Panc1 (cell line): ENCODE measurements at regions not wholly inside any gene's neighbourhood (a gene's known extent, or its start where the extent isn't known, plus 50 kb on each side); places are given as distances from the start of the nearest gene placed in this dataset.

Source experiments
- POLR2AphosphoS5 ChIP-seq: IDR thresholded peaks from 2 replicates; pipeline ENCODE4 v1.6.1; 2012; ENCODE audit warnings: mild to moderate bottlenecking, low read depth, low read length, moderate library complexity
- SIN3A ChIP-seq: IDR thresholded peaks from 2 replicates; pipeline ENCODE4 v1.6.1; 2012; ENCODE audit warnings: low read depth, mild to moderate bottlenecking, low read length, moderate library complexity, borderline replicate concordance; ENCODE audit not compliant: insufficient read depth
- TF ChIP-seq, protein P1 (sequence below): fragments of 450-650 bp; IDR thresholded peaks from 2 replicates; pipeline ENCODE4 v1.5.1; 2017; ENCODE audit warnings: mild to moderate bottlenecking
- TF ChIP-seq, protein P2 (sequence below), 2 experiments: IDR thresholded peaks; 2 replicates each; pipeline ENCODE4 v1.6.1; 2011 to 2012; ENCODE audit warnings: low read depth in 2 of 2, control low read depth in 1 of 2, low read length in 1 of 2, mild to moderate bottlenecking in 1 of 2, moderate library complexity in 1 of 2; ENCODE audit not compliant: insufficient read depth in 1 of 2

DNA sequence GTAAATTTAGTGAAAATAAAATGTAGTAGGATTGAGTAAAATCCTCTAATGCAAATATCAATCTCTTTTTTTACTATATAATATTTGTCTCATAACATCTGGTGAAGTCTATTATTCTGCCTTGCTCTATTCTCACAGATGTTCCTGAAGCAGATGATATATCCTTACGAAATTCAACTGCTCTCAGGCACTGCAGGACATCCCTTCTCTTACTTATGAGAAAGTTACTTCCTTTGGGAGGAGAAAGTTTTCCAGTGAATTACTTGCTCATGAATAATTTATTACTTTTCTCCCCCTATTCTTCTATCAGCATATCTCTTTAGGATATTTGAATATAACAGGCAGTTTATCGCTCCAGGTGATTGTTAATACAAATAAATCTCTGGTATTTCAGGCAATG, 75.6 kb upstream of the AGA start:
- TF ChIP-seq, protein P1, sequence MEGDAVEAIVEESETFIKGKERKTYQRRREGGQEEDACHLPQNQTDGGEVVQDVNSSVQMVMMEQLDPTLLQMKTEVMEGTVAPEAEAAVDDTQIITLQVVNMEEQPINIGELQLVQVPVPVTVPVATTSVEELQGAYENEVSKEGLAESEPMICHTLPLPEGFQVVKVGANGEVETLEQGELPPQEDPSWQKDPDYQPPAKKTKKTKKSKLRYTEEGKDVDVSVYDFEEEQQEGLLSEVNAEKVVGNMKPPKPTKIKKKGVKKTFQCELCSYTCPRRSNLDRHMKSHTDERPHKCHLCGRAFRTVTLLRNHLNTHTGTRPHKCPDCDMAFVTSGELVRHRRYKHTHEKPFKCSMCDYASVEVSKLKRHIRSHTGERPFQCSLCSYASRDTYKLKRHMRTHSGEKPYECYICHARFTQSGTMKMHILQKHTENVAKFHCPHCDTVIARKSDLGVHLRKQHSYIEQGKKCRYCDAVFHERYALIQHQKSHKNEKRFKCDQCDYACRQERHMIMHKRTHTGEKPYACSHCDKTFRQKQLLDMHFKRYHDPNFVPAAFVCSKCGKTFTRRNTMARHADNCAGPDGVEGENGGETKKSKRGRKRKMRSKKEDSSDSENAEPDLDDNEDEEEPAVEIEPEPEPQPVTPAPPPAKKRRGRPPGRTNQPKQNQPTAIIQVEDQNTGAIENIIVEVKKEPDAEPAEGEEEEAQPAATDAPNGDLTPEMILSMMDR, result no peak
- no peak for TF ChIP-seq POLR2AphosphoS5
- TF ChIP-seq, protein P2, sequence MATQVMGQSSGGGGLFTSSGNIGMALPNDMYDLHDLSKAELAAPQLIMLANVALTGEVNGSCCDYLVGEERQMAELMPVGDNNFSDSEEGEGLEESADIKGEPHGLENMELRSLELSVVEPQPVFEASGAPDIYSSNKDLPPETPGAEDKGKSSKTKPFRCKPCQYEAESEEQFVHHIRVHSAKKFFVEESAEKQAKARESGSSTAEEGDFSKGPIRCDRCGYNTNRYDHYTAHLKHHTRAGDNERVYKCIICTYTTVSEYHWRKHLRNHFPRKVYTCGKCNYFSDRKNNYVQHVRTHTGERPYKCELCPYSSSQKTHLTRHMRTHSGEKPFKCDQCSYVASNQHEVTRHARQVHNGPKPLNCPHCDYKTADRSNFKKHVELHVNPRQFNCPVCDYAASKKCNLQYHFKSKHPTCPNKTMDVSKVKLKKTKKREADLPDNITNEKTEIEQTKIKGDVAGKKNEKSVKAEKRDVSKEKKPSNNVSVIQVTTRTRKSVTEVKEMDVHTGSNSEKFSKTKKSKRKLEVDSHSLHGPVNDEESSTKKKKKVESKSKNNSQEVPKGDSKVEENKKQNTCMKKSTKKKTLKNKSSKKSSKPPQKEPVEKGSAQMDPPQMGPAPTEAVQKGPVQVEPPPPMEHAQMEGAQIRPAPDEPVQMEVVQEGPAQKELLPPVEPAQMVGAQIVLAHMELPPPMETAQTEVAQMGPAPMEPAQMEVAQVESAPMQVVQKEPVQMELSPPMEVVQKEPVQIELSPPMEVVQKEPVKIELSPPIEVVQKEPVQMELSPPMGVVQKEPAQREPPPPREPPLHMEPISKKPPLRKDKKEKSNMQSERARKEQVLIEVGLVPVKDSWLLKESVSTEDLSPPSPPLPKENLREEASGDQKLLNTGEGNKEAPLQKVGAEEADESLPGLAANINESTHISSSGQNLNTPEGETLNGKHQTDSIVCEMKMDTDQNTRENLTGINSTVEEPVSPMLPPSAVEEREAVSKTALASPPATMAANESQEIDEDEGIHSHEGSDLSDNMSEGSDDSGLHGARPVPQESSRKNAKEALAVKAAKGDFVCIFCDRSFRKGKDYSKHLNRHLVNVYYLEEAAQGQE (IDR thresholded peaks at IDR 0.05; ENCODE audit: insufficient read depth in 1 of 2, low read depth in 2 of 2, low read length in 1 of 2), result no peak
- no peak for TF ChIP-seq SIN3A
